ENCODE measurements at regions not wholly inside any gene's neighbourhood (a gene's known extent, or its start where the extent isn't known, plus 50 kb on each side); places are given as distances from the start of the nearest gene placed in this dataset.

DNA sequence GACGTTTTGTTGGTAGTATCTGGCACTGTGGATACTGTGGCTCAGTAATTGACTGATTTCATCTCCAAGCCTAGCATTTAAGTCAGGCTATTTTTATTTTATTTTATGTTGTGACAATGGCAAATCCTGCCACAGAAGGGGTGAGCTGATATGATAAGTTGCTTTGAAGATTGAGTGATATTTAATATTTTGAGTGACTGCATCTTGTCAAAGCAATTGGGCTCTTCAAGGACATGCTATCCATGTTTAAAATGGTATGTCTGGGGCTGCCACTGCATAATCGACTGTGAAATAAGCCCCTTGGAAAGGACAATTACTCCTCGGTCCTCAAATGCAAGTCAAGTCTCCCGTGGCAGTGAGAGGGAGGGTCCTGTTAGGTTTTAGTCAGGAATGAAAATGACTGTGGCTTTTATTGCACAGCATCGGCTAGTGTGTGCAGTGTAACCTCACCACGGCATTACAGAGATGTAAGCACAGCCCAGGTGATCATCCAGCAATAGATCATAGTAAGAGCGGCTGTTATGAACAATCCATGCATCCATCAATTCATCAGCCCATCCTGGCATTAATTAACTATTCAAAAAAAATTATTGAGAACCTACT lies 178.2 kb downstream of the GBA3 start:
- H3K27me3 ChIP-seq (ENCODE audit: control insufficient read depth, low read length): no peaks in the 10 kb centered on the region
- H3K79me2 ChIP-seq (ENCODE audit: control insufficient read depth, low read length): no peaks in the 10 kb centered on the region
- H3K4me1 ChIP-seq (ENCODE audit: control insufficient read depth, low read length): no peaks in the 10 kb centered on the region
- no peak overlapping the region for H3K4me2 ChIP-seq (ENCODE audit: low read length)
- no peak overlapping the region for H3K27ac ChIP-seq (ENCODE audit: low read depth, low read length)
- no peaks in the 10 kb centered on the region for H4K20me1 ChIP-seq (ENCODE audit: control insufficient read depth, insufficient read depth, low read depth, low read length)
- H3K9me2 ChIP-seq (replicated peaks; ENCODE audit: control insufficient read depth, low read length): no peaks in the 10 kb centered on the region
- H3K4me3 ChIP-seq (ENCODE audit: low read length): no peak overlapping the region
- TF ChIP-seq EZH2phosphoT487 (IDR thresholded peaks at IDR 0.05; ENCODE audit: borderline replicate concordance, low read length) (no peak), CTCF (IDR thresholded peaks at IDR 0.05; ENCODE audit: low read depth, low read length, poor library complexity, severe bottlenecking) (no peak)
- H3F3A ChIP-seq (ENCODE audit: control insufficient read depth, insufficient read depth): no peaks in the 10 kb centered on the region
- no peaks in the 10 kb centered on the region for H3K36me3 ChIP-seq (ENCODE audit: control insufficient read depth, low read length)
- no peaks in the 10 kb centered on the region for H3K9me3 ChIP-seq (ENCODE audit: control insufficient read depth, insufficient read depth, low read length)

DNA sequence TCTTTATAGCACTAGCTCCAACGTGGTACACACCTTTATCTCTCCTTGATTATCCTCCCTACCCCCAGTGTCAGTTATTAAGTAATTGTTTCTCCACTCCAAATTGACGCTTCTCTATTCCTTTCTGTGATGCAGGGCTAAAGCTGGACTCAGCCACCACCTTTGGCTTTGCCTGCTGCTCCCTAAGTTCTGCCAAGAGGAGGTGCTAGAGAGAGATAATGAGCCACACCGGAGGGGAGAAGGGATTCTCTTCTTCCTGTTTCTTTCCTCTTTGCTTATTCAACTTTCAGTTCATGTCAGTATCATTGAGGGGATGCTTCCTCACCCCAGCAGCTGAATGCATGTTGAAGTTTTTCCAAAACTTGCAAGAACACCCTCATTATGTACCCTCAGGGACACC lies 176.5 kb downstream of the GBA3 start:
- Histone ChIP-seq H3K27ac (ENCODE audit: low read depth, low read length) (no peak overlapping the region), H3K4me1 (ENCODE audit: control insufficient read depth, low read length) (no peaks in the 10 kb centered on the region), H3K9me2 (replicated peaks; ENCODE audit: control insufficient read depth, low read length) (no peaks in the 10 kb centered on the region), H3K27me3 (ENCODE audit: control insufficient read depth, low read length) (no peaks in the 10 kb centered on the region), H3K4me3 (ENCODE audit: low read length) (no peak overlapping the region), H3K4me2 (ENCODE audit: low read length) (no peak overlapping the region), H3F3A (ENCODE audit: control insufficient read depth, insufficient read depth) (no peaks in the 10 kb centered on the region), H3K36me3 (ENCODE audit: control insufficient read depth, low read length) (no peaks in the 10 kb centered on the region), H4K20me1 (ENCODE audit: control insufficient read depth, insufficient read depth, low read depth, low read length) (no peaks in the 10 kb centered on the region), H3K9me3 (ENCODE audit: control insufficient read depth, insufficient read depth, low read length) (no peaks in the 10 kb centered on the region), H3K79me2 (ENCODE audit: control insufficient read depth, low read length) (no peaks in the 10 kb centered on the region)
- TF ChIP-seq CTCF (IDR thresholded peaks at IDR 0.05; ENCODE audit: low read depth, low read length, poor library complexity, severe bottlenecking) (peak; percentile 18), EZH2phosphoT487 (IDR thresholded peaks at IDR 0.05; ENCODE audit: borderline replicate concordance, low read length) (no peak)
